Sigmoid colon (tissue), 4 donors: ENCODE measurements at regions not wholly inside any gene's neighbourhood (a gene's known extent, or its start where the extent isn't known, plus 50 kb on each side); places are given as distances from the start of the nearest gene placed in this dataset.
"Not testable (repeated sequence)": the region's sequence is repeated elsewhere in the genome, so short reads cannot be mapped to it uniquely, and the experiment has no call there.

Experiments
- POLR2A ChIP-seq, 2 donors: fragments of 450-650 bp; IDR thresholded peaks; one replicate each; pipeline ENCODE4 v1.6.1; 2016; ENCODE audit warnings: antibody characterized with exemption in 2 of 2, mild to moderate bottlenecking in 2 of 2, moderate library complexity in 2 of 2
- POLR2AphosphoS5 ChIP-seq, 4 donors: sonication (generic); formaldehyde crosslinking; IDR thresholded peaks; one replicate each; pipeline ENCODE4 v1.6.1; 2017; ENCODE audit warnings: antibody characterized with exemption in 4 of 4
- TF ChIP-seq, protein P1 (sequence below), 4 experiments: fragments of 450-650 bp in 3 of 4; fragments of 200-600 bp in 1 of 4; IDR thresholded peaks; one replicate each; pipeline ENCODE4 v1.5.1; 2016 to 2019; ENCODE audit warnings: antibody characterized with exemption in 4 of 4, mild to moderate bottlenecking in 3 of 4, moderate library complexity in 2 of 4

- TF ChIP-seq, protein P1, sequence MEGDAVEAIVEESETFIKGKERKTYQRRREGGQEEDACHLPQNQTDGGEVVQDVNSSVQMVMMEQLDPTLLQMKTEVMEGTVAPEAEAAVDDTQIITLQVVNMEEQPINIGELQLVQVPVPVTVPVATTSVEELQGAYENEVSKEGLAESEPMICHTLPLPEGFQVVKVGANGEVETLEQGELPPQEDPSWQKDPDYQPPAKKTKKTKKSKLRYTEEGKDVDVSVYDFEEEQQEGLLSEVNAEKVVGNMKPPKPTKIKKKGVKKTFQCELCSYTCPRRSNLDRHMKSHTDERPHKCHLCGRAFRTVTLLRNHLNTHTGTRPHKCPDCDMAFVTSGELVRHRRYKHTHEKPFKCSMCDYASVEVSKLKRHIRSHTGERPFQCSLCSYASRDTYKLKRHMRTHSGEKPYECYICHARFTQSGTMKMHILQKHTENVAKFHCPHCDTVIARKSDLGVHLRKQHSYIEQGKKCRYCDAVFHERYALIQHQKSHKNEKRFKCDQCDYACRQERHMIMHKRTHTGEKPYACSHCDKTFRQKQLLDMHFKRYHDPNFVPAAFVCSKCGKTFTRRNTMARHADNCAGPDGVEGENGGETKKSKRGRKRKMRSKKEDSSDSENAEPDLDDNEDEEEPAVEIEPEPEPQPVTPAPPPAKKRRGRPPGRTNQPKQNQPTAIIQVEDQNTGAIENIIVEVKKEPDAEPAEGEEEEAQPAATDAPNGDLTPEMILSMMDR (IDR thresholded peaks at IDR 0.05), result not testable (repeated sequence)
- TF ChIP-seq POLR2AphosphoS5, POLR2A (IDR thresholded peaks at IDR 0.05): not testable (repeated sequence)
Measured at GRCh38 chr2:91628471-91628870, 2937.0 kb downstream of the RPIA start.
